Esophagus muscularis mucosa (tissue), 3 donors: ENCODE measurements at regions not wholly inside any gene's neighbourhood (a gene's known extent, or its start where the extent isn't known, plus 50 kb on each side); places are given as distances from the start of the nearest gene placed in this dataset.

Experiments
- POLR2A ChIP-seq: fragments of 450-650 bp; IDR thresholded peaks from one replicate; pipeline ENCODE4 v1.6.1; 2017; ENCODE audit warnings: antibody characterized with exemption, moderate library complexity, mild to moderate bottlenecking, low read depth
- TF ChIP-seq, protein P1 (sequence below), 3 experiments: fragments of 200-600 bp in 2 of 3; fragments of 450-650 bp in 1 of 3; sonication (generic) in 2 of 3; IDR thresholded peaks; one replicate each; pipeline ENCODE4 v1.5.1; 2017 to 2019; ENCODE audit warnings: antibody characterized with exemption in 3 of 3, mild to moderate bottlenecking in 2 of 3, moderate library complexity in 1 of 3

DNA sequence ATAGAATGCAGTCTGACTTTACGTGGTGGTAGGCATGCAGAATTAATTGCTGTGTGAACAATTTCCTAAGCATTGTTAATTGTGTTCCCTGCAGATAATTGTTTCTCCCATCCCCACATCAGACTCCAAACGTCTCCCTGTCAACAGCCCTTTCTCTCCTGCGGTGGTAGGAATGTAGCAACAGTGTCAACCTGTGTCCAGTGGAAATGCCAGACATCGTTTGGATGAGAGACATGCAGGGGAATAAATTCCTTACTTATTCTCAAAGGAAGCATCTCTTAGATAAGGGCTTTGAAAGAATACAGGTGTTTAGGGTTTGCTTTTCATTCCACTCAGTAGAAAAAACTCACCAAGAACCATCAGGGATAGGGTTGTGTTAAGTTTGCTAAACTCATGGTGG lies 245.3 kb upstream of the WWC1 start:
- no peak for TF ChIP-seq POLR2A
- TF ChIP-seq, protein P1, sequence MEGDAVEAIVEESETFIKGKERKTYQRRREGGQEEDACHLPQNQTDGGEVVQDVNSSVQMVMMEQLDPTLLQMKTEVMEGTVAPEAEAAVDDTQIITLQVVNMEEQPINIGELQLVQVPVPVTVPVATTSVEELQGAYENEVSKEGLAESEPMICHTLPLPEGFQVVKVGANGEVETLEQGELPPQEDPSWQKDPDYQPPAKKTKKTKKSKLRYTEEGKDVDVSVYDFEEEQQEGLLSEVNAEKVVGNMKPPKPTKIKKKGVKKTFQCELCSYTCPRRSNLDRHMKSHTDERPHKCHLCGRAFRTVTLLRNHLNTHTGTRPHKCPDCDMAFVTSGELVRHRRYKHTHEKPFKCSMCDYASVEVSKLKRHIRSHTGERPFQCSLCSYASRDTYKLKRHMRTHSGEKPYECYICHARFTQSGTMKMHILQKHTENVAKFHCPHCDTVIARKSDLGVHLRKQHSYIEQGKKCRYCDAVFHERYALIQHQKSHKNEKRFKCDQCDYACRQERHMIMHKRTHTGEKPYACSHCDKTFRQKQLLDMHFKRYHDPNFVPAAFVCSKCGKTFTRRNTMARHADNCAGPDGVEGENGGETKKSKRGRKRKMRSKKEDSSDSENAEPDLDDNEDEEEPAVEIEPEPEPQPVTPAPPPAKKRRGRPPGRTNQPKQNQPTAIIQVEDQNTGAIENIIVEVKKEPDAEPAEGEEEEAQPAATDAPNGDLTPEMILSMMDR (IDR thresholded peaks at IDR 0.05) = no peak
